Activated CD8-positive, alpha-beta memory T cell treated with anti-CD3 and anti-CD28 coated beads, Interleukin-2, amount 50 U/mL, for 24 hours (primary cell): ENCODE measurements at regions not wholly inside any gene's neighbourhood (a gene's known extent, or its start where the extent isn't known, plus 50 kb on each side); places are given as distances from the start of the nearest gene placed in this dataset.

Source experiments
- DNase-seq: peaks from one replicate; pipeline ENCODE4 v3.0.0-alpha.2; 2020; ENCODE audit errors: extremely low read depth

GRCh38 chr12:125878483-125878882 is 813.2 kb downstream of the AACS start:
- no peak for DNase-seq

GRCh38 chr12:125882141-125882540 is 816.9 kb downstream of the AACS start:
- no peak for DNase-seq

DNA sequence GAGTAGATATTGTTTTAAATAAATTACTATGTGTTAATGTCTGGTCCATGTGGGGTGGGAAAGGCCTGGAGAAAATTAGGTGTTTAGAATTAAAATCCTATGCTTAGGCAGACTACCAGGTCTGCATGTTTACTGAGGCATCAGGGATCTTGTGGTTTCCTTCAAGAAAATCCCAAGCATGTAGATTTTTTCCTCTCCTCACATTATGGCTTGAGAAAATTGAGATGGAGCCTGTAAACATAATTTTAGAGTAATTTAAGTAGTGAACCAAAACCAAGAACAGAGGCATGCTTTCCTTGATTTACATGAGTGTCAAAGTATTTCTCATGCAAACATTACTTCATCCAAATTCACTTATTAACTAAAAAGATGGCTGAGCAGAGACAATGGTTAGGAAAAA is 823.7 kb downstream of the AACS start:
- DNase-seq, result no peak

DNA sequence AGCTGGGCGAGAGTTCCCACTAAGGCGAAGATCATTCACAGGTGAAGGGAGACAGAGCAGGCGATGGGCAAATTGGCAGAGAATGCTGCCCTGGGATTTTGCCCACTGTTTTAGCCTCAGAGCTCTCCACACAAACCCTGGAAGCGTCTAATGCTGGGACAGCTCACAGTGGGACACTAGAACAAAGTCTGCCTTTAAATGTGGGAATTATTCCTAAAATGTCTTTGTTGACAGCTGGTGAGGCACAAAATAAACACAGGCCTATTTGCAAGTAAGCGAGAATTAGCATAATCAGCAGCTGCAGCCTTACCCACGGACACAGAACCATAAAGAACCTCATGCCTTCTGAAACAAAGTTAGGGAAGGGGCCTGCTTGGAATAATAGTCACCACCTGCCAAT is 824.5 kb downstream of the AACS start:
- DNase-seq, result no peak

DNA sequence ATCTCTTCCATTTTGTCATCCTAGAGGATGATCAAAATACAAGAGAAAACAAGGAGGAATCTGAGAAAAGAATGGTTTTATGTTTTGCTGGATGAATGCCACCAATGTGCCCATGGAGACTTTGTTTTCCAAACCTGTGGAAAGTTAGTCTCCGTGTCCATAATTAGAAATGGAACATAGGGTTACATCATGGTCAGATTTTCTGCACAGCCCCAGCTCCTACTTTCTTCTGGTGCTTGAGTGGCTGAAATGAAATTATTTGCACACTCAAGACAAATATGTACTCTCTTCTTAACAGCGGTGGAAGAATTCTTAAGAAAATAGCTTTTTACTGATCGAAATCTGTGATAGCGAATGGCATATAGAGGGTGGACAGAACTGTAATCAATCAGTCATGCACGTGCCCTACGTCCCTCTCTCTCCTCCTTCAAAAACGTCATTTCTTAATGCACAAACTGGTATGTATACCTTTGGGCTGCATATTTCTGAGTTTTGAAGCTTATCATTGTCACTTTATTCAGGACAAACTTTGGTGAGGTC is 825.2 kb downstream of the AACS start:
- DNase-seq, result no peak

DNA sequence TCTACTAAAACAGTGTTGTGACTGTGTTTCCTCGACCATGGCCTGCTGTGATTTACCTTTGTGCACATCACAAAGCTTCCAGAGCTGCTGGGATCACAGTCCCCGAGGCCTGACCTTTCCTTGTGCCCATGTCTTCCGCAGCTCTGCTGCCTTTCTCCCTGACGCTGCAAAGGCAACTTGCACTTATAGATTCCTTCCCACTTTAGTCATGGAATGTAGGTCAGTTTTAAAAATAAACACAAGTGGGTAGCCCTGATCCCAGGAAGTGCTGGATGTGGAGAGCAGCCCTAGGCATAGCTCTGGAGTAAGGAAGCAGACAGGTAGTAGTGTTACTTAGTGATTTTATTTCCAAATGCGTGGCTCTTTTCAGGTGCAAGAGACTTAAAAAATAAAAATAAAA is 825.7 kb downstream of the AACS start:
- DNase-seq, result no peak

DNA sequence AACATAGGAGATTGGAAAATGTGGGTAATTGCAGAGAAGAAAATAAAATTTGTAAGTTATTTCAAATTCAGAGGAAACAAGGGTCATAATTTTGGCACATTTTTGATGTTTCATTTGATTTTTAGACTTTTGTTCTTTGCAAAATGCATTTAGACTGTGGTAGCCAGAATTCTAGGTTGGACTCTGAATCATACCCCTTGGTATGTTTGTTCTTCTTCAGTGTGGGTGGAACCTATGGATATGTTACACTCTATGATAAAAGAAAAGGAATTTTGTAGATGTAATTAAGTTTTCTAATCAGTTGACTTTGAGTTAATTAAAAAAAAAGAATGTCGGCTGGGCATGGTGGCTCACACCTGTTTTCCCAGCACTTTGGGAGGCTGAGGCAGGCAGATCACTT is 827.0 kb downstream of the AACS start:
- no peak for DNase-seq

GRCh38 chr12:125902991-125903390 is 837.8 kb downstream of the AACS start:
- no peak for DNase-seq

DNA sequence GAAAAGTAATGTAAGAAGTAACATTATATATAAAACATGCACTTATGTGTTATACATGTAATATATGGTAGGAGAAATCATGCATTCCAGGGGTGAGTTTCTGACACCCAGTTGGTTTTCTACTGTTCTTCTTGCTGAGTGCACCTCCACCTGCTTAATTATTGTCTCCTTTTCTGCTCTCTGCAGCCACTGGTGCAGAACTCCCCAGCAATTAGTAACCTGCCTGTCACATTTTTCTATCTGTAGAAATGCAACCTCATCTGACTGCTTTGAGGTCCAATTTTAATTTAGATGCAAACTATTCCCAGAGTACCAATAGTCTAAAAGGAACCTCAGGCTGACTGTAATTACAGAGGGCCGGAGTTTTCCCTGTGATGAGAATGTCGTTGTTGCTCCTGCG is 842.1 kb downstream of the AACS start:
- DNase-seq, result no peak

DNA sequence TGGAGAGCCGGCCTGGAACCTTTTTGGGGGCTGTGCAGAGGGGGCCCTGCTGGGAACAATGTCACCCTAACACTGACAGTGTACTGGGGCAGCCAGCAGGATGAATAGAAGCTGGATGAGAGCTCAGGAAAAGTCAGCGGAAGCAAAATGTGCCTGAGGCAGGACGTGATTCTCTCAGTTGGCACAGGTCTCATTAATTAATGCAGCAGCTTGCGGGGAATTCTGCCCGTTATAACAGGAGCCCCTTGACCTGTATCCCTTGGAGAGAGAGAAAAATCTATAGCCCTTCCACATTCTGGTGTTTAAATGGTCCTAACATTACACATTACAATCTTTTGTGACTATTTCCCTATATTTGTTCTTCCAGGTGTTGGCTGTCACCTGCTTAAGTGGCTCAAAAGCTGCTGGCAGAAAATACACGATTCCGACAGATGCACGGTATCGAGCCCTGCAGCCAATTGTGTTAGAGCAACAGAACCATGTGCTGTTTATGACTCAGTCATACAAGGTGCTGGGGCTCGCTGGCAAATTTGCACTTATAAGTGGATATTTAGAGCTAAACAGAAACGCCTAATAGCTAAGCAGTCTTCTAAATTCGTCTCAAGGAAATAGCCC is 854.7 kb downstream of the AACS start:
- no peak for DNase-seq

GRCh38 chr12:125922330-125922729 is 857.1 kb downstream of the AACS start:
- no peak for DNase-seq

- no peak for DNase-seq
Measured at GRCh38 chr12:125936502-125936901, 871.3 kb downstream of the AACS start.

DNA sequence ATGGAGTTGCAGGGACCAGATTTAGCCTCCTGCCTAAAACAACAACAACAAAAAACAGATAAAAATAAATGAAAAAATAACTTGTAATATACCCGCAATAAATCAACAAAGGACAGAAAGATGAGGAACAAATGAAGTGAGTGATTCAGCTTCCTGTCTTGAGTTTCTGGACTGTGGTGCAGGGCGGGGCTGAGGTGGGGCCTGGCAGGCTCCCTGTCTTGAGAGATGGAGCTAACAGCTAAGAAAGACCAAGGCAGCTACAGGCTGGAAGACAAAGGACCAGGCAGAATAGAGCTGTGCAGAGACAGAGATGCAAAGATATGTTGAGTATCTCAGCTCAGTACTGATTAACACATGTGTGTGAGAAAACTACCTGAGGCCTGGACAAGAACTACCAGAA is 879.2 kb downstream of the AACS start:
- DNase-seq, result no peak

DNA sequence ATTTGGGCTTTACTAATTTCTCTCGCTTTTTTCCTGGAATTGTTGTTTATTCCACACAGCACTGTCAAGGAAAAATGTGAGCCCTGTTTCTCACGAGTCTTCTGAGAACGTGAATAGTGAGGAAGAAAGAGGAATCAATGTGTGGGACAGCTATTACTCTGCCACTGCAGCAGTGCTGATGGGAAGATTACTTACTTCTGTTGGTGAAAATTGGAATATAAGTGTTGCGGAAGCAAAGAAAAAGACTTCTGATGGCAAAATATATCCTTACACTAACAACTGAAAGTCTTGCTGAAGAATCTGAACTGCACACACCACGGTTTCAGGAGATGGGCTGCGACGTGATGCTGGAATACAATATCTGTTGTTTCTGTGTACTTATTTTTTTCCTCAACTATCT is 884.2 kb downstream of the AACS start:
- DNase-seq, result no peak

GRCh38 chr12:125954362-125954761 is 889.1 kb downstream of the AACS start:
- DNase-seq, result no peak

GRCh38 chr12:125956186-125956585 is 891.0 kb downstream of the AACS start:
- no peak for DNase-seq

GRCh38 chr12:125966641-125967040 is 901.4 kb downstream of the AACS start:
- DNase-seq, result no peak

- DNase-seq, result no peak
Measured at GRCh38 chr12:125968413-125968812, 903.2 kb downstream of the AACS start.

GRCh38 chr12:125971981-125972380 is 906.7 kb downstream of the AACS start:
- DNase-seq, result no peak

DNA sequence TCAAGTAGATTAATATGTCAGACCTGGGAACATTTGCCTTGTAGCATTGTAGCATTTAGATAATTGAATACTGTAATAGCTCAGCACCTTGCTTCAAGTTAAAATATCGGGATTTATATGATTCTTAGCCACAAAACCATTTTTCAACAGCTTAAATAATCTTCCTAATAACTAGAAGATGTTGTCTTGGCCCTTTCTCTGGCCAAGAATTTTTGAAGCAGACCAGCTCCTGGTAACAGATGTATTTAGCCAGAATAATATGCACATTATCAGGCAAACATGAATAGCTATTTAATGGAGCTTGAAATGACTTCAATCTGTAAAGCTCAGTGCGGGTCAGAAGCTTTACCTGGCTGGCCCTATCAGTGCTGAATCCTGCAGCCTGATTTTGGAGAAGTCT is 913.1 kb downstream of the AACS start:
- DNase-seq, result no peak

GRCh38 chr12:125981610-125982253 is 916.5 kb downstream of the AACS start:
- no peak for DNase-seq

GRCh38 chr12:125983094-125983783 is 918.0 kb downstream of the AACS start:
- DNase-seq, result no peak
